ENCODE measurements at regions not wholly inside any gene's neighbourhood (a gene's known extent, or its start where the extent isn't known, plus 50 kb on each side); places are given as distances from the start of the nearest gene placed in this dataset.
"Not testable (repeated sequence)": the region's sequence is repeated elsewhere in the genome, so short reads cannot be mapped to it uniquely, and the experiment has no call there.

DNA sequence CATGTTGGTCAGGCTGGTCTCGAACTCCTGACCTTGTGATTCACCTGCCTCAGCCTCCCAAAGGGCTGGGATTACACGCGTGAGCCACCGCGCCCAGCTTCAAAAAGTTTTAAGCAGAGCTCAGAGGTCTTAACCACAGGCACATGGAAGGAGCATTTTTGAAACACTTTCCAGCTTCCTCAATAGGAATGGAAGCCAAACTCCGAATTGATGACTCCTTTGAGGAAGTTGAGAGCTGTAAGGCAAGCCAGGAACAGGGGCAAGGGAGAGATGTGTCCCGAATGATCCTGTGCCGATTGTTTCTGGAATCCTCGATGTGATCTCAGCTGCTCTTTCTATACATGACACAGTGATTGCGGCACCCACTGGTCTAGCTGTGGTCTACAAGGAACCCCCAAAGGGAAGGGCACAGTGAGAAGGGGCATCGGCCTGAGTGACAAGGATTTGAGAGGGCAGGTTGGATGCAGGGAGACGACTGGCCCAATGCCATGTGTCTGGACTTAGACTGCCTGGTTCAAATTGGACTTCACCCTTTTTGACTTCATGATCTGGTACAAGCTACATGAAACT lies 116.2 kb downstream of the ADRA2C start:
- not testable (repeated sequence) for DNase-seq

DNA sequence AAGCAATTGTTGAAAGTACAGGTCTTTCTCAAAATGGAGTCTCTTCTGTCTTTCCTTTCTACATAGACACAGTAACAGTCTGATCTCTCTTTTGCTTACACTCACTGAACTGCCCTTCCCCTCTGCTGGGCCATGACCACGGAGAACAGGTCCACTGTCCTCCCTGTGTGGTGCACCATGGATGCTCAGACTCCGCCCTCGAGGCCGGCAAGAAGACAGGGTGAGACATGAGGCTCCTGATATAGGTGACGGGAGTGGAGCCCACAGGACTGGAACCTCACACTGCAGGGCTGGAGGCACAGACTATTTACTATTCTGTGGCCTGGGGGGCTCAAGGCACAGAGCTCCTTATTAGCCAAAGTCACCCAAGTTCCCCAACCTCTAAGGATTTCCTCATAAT lies 118.1 kb downstream of the ADRA2C start:
- not testable (repeated sequence) for DNase-seq

DNA sequence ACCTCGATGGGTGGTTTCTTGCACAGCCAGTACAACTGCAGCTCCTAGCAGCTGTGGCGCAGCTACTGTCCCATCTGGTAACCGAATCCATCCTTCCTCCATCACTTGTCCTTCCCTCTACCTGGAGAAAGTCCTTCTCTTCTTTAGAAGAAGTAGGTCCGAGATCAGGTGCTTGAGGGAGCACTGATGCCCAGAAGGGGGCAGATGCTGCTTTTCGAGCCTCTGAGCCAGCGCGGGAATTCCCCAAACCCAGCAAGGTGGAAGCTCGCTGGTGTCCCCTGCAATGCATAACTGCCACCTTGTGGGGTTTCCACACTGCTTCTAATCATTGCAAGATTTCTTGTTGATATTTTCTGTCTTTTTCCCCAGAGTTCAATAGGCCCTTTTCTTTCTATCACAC lies 127.4 kb downstream of the ADRA2C start:
- DNase-seq: not testable (repeated sequence)

DNA sequence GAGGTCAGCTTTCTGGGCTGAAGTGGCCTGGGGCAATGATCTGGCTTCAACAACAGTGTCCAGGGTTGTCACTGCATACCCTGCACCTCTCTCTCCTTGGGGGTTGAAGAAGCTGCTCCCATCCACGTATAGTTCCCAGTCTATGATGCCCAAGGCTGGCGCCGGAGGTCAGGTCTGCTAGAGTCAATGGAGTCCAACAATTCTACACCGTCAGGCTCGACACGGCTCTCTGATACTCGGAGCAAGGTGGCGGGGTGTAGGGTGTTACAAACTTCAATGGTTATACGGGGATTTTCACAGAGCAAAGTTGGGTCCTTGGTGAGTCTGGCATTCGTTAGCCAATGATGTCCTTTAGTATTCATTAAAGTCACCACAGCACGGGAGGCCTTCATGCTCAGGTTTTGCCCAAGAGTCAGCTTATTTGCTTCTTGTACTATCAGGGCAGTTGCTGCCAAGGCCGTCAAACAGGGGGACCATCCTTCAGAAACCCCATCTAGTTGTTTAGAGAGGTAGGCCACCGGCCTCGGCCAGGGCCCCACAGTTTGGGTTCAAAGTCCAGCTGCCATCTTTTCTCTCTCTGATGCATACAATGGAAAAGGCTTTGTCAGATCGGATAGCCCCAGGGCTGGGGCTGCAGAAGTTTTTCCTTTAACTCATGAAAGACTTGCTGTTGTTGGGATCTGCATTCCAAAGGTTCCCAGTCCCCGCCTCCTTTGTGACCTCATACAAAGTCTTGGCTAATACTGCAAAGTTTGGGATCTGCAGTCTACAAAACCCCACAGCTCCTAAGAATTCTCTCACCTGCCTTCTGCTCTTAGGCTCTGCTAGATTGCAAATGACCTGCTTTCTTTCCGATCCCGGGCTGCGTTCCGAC lies 128.1 kb downstream of the ADRA2C start:
- DNase-seq: not testable (repeated sequence)

DNA sequence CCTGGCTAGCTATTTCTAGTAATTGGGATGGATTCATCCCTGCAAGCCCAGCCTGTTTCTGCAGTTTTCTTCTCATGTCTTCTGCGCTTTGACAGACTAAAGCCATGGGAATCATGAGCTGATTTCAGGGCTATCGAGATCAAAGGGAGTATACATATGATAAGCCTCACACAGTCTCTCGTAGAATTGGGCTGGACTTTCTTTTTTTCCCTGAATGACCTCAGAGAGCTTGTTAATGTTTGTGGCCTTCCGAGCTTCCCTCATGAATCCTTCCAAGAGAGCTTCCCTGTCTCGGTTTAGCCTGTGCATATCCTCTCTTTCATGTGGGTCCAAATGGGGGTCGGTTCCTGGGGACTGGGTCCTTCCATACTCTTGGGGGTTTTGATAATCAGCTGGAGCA lies 130.3 kb downstream of the ADRA2C start:
- no peak for DNase-seq

DNA sequence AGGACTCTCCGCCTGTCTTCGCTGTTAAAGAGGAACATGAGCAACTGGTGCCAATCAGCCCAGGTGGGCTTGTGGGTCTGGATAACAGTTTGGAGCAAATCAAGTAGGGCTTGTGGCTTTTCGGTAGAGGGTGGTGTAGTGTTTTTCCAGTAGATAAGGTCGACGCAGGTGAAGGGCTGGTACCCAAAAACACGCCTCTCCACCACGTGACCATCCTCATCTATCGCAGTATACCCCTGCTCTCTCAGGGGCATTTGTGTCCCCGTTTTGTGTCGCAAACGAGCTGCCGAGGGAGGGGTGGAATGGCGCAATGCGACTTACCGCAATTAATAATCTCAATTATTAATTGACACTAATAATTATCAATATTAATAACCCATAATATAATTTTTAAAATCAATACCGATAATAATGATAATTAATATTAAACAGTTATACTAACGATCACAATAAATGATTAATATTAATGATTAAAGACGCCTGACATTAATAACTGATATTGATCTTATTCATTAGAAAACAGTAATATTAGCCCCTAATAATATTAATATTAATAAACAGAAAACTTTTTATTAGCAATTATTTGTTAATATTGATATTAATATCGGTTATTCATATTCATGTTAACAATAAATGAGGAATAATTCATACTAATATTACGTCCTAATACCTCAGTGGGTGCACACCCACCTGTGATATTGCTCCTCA lies 130.8 kb downstream of the ADRA2C start:
- not testable (repeated sequence) for DNase-seq

DNA sequence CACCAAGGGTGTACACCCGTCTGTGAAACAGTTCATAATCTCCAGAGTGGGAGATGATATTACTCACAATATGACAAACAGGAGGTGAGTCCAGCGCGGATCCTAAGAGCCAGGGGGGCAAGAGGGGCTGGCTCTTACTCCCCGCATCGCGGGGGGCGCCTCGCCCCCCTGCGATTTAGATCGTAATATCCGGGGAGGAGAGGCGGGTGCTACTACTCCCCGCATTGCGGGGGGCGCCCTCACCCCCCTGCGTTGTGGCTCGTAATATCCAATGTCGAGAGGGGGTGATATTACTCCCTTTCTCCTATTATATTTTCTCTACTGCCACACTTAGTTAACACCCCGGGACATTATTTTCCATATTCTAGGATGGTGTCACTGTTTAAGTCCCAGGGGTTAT lies 131.9 kb downstream of the ADRA2C start:
- DNase-seq: no peak

DNA sequence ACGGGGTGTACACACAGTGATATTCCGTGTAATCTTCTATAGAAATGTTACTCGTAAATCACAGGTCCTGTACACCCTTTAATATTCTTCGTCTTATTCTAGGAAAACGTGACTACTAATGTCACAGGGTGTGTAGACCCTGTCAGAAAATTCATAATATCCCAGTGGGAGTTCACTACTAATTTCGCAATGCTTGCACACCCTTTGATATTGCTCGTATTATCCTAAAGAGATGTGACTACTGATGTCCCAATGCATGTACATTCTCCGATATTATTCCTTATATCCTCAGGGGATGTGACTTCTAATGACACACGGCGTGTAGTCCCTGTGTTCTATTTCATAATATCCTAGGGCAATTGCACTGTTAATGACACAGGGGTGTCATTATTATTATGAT lies 132.7 kb downstream of the ADRA2C start:
- DNase-seq: not testable (repeated sequence)

DNA sequence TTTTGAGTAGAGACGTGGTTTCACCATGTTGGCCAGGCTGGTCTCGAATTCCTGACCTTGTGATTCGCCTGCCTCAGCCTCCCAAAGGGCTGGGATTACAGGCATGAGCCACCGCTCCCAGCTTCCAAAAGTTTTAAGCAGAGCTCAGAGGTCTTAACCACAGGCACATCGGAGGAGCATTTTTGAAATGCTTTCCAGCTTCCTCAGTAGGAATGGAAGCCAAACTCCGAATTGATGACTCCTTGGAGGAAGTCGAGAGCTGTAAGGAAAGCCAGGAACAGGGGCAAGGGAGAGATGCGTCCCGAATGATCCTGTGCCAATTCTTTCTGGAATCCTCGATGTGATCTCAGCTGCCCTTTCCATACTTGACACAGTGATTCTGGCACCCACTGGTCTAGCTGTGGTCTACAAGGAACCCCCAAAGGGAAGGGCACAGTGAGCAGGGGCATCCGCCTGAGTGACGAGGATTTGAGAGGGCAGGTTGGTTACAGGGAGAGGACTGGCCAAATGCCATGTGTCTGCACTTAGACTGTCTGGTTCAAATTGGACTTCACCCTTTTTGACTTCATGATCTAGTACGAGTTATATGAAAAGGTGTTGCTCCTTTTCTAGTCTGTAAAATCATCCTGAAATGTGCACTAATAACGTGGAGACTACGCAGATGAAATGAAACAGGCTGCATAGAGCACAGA lies 138.2 kb downstream of the ADRA2C start:
- not testable (repeated sequence) for DNase-seq

DNA sequence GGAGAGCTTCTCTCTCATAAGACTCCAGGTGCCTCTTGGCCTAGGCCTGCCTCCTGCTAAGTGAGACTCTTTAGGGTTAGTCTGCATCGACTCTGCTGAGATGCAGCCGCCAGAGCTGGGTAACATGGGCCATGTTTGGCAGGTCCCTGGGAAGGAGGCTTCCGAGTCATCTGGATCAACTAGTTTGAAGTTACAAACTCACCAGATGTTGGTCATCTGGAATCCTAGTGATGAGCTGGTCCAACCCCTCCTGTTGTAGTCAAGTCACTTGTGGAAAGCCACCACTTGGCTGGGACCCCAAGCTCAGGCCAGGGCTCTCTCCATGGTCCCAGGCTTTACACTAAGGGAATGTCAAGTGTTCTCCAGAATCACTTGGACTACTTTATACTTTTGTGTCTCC lies 143.4 kb downstream of the ADRA2C start:
- DNase-seq: not testable (repeated sequence)

DNA sequence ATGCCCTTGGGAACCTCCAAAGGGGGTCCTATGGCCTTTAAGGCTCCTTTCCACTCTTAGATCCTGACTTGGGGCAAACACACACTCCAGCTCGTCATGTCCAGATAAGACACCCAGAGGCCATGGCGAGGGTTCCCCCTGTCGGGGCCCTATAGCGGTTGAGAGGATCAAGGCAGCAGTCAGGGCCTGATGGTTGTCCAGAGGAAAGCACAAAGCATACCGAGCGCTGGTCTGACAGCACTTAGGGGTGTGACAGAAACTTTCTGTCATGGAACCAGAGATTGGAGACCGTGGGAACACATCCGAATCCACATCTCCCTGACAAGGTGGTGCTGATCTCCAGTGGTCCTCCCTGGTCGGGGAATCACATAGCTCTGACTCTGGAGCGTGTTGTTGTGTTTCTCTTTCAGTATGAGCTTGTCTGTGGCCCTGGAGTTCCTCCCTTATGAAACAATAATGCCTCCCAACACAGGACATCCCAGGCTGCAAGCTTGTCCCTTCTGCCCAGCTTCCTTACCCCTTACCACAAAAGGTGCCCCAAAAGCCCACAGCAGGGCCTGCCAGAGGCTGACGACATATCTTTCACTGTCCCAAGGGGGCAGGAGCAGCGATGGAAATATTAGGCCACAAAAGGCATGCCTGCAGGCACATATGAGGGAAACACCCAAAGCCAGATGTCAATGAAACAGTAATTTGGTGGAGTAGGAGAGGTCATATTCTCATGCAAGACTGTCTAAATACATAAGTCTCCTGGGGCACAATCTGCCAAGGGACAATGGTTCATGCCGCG lies 144.2 kb downstream of the ADRA2C start:
- not testable (repeated sequence) for DNase-seq

DNA sequence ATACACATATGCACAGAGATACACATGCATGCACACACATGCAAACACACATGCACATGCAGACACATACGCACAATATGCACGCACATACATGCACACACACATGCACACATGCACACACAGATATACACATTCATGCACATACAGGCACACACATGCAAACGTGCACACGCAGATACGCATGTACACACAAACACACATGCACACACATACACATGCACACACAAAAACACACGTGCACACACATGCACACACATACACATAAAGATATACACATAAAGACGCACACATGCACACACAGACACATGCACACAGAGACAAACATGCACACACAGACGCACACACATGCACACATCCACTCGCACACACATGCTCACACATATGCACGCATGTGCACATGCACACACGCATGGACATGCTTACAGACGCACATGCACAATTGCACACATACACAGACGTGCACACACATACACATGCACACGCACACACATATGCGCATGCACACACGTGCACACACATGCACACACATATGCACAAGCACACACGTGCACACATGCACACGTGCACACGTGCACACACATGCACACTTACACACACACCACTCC lies 145.2 kb downstream of the ADRA2C start:
- no peak for DNase-seq

DNA sequence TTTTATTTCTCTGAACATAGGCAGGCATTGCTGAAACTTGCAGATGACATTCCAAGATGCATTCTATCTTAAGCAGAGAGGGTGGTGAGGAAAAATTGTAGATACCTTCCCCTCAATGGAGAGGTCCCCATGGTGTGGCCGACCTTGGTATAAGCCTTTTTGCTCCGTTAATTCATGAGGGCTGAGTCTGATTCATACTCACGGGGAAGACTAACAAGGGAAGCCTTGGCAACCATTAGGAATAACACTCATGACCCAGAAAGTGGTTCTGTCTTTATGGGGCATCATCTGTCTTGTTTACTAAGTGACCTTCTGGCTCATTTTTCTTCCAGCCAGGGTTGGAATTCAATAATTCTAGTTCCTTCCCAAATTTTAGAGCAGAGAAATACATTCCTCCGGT lies 148.3 kb downstream of the ADRA2C start:
- not testable (repeated sequence) for DNase-seq

DNA sequence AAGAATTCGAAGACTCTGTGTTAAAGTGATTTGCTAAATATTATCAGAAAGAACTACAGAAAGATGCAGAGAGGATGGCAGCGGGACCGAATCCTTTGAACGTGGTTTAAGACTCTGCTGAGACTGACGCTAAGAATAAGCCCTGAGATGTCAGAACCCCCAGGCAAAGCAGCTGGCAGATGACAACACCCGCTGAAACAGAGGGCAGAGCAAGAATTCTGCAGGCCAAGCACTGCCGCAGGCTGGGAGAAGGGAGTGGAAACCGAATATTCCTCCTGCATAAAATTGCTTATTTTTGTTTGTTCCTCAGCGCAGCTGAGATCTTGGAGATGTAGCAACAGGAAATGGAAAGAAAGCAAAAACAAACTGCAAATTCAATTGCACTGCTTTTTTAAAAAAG lies 153.3 kb downstream of the ADRA2C start:
- not testable (repeated sequence) for DNase-seq

DNA sequence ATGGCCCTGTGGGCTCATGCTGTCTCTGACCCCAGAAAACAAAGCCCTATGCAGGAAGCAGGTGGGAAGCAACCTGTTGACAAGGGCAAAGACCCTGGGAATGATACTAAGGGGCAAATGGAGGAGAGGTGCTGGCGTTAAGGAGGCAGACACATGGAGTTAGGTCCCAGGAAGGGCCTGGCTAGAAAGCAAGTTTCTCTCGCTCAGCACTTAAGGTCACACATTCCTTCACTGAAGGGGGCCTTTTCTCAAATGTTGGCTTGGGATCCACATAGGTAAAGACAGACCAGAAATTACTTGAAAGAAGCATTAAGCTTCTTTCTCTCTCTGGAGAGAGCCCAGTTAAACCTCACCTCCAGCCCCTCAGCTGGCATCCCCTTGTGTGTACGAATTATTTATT lies 155.7 kb downstream of the ADRA2C start:
- not testable (repeated sequence) for DNase-seq

DNA sequence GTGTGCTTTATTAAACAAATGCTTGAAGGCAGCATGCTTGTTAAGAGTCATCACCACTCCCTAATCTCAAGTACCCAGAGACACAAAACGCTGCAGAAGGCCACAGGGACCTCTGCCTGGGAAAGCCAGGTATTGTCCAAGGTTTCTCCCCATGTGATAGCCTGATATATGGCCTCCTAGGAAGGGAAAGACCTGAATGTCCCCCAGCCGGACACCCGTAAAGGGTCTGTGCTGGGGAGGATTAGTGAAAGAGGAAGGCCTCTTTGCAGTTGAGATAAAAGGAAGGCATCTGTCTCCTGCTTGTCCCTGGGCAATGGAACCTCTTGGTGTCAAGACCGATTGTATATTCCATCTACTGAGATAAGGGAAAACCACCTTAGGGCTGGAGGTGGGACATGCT lies 159.7 kb downstream of the ADRA2C start:
- not testable (repeated sequence) for DNase-seq

DNA sequence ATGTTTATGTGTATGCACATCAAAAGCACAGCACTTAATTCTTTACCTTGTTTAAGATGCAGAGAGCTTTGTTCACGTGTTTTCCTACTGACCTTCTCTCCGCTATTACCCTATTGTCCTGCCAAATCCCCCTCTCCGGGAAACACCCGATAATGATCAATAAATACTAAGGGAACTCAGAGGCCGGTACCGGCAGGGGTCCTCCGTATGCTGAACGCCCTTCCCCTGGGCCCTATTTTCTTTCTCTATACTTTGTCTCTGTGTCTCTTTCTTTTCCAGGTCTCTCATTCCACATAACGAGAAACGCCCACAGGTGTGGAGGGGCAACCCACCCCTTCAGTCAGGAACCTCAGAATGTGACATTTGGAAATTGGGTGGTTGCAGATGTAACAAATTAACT lies 160.1 kb downstream of the ADRA2C start:
- not testable (repeated sequence) for DNase-seq

DNA sequence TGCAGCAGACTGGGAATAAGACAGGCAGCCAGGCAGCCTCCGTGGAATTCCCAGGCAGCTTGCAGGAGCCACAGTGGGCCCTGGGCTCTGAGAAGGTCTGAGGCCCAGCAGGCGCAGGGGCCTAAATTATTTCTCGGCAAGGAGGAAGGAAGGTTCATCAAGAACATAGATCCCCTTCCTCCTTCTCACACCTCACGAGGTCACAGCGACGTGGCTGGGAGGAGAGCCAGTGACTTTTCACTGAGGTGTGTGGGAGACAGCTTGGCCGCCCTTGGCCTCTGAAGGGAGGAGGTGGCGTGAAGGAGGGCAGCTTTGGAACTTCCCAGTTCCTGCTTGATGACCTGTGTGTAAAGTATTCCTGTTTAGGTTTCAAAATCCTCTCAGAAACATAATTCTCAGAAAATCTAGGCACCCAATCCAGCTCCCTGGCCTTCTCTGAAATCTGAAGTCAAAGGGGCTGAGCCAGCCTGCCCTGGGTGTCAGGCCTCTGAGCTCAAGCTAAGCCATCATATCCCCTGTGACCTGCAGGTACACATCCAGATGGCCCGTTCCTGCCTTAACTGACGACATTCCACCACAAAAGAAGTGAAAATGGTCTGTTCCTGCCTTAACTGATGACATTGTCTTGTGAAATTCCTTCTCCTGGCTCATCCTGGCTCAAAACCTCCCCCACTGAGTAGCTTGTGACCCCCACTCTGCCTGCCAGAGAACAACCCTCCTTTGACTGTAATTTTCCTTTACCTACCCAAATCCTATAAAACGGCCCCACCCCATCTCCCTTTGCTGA lies 161.0 kb downstream of the ADRA2C start:
- not testable (repeated sequence) for DNase-seq

DNA sequence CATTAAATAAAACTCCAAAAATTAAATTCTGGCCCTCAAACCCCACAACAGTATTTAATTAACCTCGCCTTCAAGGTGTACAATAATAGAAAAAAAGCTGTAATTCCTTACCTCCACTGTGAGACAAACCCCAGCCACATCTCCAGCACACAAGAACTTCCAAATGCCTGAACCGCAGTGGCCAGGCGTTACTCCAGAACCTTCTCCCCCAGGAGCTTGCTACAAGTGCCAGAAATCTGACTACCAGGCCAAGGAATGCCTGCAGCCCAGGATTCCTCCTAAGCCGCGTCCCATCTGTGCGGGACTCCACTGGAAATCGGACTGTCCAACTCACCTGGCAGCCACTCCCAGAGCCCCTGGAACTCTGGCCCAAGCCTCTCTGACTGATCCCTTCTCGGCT lies 163.2 kb downstream of the ADRA2C start:
- not testable (repeated sequence) for DNase-seq

DNA sequence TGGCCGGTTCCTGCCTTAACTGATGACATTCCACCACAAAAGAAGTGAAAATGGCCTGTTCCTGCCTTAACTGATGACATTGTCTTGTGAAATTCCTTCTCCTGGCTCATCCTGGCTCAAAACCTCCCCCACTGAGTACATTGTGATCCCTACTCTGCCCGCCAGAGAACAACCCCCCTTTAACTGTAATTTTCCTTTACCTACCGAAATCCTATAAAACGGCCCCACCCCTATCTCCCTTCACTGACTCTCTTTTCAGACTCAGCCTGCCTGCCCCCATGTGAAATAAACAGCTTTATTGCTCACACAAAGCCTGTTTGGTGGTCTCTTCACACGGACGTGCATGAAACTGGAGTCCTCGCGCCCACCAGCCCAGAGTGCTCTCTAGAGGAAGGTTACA lies 166.5 kb downstream of the ADRA2C start:
- DNase-seq: not testable (repeated sequence)

DNA sequence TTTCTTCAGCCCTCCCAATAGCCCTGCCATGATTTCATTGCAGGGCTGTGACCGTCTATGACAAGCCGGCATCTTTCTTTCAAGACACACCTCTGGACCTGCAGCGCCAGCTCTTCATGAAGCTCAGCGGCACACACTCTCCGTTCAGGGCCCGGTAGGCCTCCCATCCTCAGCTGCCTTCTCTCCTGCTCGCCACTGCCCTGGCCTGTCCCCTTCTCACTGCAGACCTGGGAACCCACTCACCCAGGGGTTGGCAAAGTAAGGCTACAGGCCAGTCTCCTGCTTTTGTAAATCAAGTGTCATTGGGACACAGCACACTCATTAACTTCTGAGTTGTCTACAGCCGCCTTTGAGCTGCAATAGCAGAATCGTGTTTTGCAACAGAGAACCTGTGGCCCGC lies 169.2 kb downstream of the ADRA2C start:
- DNase-seq: not testable (repeated sequence)

Measured in NCI-H69 (cell line).